Muscle layer of colon (tissue), 2 donors: ENCODE measurements at regions not wholly inside any gene's neighbourhood (a gene's known extent, or its start where the extent isn't known, plus 50 kb on each side); places are given as distances from the start of the nearest gene placed in this dataset.

Source experiments
- H3K27ac ChIP-seq: one replicate; pipeline ENCODE4 v1.7.0; 2013; ENCODE audit warnings: low read depth, mild to moderate bottlenecking, low read length, moderate library complexity
- H3K27me3 ChIP-seq, 2 donors: one replicate each; pipeline ENCODE4 v1.7.0; 2013; ENCODE audit warnings: low read length in 2 of 2, mild to moderate bottlenecking in 2 of 2; ENCODE audit not compliant: insufficient read depth in 2 of 2, control insufficient read depth in 1 of 2
- H3K36me3 ChIP-seq: one replicate; pipeline ENCODE4 v1.7.0; 2013; ENCODE audit warnings: mild to moderate bottlenecking, low read length; ENCODE audit not compliant: insufficient read depth
- H3K4me1 ChIP-seq: one replicate; pipeline ENCODE4 v1.7.0; 2013; ENCODE audit warnings: mild to moderate bottlenecking, low read length; ENCODE audit not compliant: insufficient read depth
- H3K4me3 ChIP-seq, 2 donors: one replicate each; pipeline ENCODE4 v1.7.0; 2013; ENCODE audit warnings: low read length in 2 of 2, low read depth in 1 of 2, mild to moderate bottlenecking in 1 of 2, moderate library complexity in 1 of 2
- H3K9ac ChIP-seq: one replicate; pipeline ENCODE4 v1.7.0; 2013; ENCODE audit warnings: low read length
- H3K9me3 ChIP-seq: one replicate; pipeline ENCODE4 v1.7.0; 2013; ENCODE audit warnings: mild to moderate bottlenecking, low read length
- donor health status: abdominal sarcoma.
- donor health status: Adenocarcinoma of cecum.

- H3K4me1 ChIP-seq, result no peaks in the 10 kb centered on the region
- H3K9me3 ChIP-seq, result no peaks in the 10 kb centered on the region
- no peak overlapping the region for H3K4me3 ChIP-seq
- no peak overlapping the region for H3K9ac ChIP-seq
- no peaks in the 10 kb centered on the region for H3K36me3 ChIP-seq
- H3K27ac ChIP-seq, result no peak overlapping the region
- no peaks in the 10 kb centered on the region for H3K27me3 ChIP-seq
Observed at GRCh38 chr6:100175814-100176310, 181.8 kb upstream of the MCHR2 start.

DNA sequence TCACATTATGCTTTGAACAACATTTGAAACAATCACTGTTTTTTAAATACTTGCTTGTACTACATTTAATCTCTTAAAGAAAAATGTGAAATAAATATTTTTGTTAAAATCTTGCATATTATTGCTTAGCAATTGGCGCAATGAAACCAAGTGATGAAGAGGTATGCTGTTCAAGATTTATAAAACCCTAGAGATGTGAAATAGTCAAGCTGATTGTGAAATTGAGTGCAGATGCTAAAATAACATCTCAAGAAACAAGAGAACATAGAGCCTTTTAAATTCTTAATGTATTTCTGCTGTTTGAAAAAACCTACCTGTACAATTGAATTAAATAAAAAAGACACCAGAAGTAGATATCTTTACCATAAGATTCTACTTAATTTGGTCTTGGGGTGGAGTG lies 179.2 kb upstream of the MCHR2 start:
- Histone ChIP-seq H3K36me3 (no peaks in the 10 kb centered on the region), H3K9me3 (no peaks in the 10 kb centered on the region), H3K4me1 (no peaks in the 10 kb centered on the region), H3K4me3 (no peak overlapping the region), H3K27me3 (no peaks in the 10 kb centered on the region), H3K27ac (no peak overlapping the region), H3K9ac (no peak overlapping the region)

- no peak overlapping the region for H3K9ac ChIP-seq
- H3K27ac ChIP-seq, result no peak overlapping the region
- no peaks in the 10 kb centered on the region for H3K4me1 ChIP-seq
- H3K4me3 ChIP-seq, result no peak overlapping the region
- no peaks in the 10 kb centered on the region for H3K27me3 ChIP-seq
- H3K36me3 ChIP-seq, result no peaks in the 10 kb centered on the region
- no peaks in the 10 kb centered on the region for H3K9me3 ChIP-seq
Observed at GRCh38 chr6:100172322-100172713, 178.3 kb upstream of the MCHR2 start.

- H3K27me3 ChIP-seq, result no peaks in the 10 kb centered on the region
- H3K9ac ChIP-seq, result no peak overlapping the region
- no peaks in the 10 kb centered on the region for H3K9me3 ChIP-seq
- H3K4me1 ChIP-seq, result no peaks in the 10 kb centered on the region
- H3K36me3 ChIP-seq, result no peaks in the 10 kb centered on the region
- no peak overlapping the region for H3K4me3 ChIP-seq
- no peak overlapping the region for H3K27ac ChIP-seq
Observed at GRCh38 chr6:100171533-100172321, 177.7 kb upstream of the MCHR2 start.

- Histone ChIP-seq H3K9ac (no peak overlapping the region), H3K36me3 (no peaks in the 10 kb centered on the region), H3K27me3 (no peaks in the 10 kb centered on the region), H3K27ac (no peak overlapping the region), H3K9me3 (no peaks in the 10 kb centered on the region), H3K4me3 (no peak overlapping the region), H3K4me1 (no peaks in the 10 kb centered on the region)
Observed at GRCh38 chr6:100168148-100168547, 174.1 kb upstream of the MCHR2 start.

GRCh38 chr6:100167585-100167984 lies 173.6 kb upstream of the MCHR2 start:
- H3K27ac ChIP-seq, result no peak overlapping the region
- H3K27me3 ChIP-seq, result no peaks in the 10 kb centered on the region

DNA sequence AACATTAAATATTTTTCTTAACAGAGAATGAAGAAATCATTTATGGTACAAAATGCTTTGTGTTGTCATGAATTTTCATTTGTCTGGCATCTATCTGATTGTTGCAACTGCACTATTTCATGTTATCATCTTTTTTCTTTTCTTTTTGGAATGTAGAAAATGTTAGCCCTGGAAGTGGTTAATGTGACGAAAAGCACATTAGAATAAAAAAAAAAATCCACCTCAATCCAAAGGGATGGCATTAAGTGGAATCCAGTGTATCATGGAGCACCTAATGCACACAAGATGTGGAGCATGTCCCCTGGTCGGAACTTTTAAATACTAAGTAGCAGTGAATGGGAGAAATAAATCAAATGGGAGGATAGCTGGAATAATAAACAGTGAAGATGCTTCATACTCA lies 172.9 kb upstream of the MCHR2 start:
- Histone ChIP-seq H3K36me3 (no peaks in the 10 kb centered on the region), H3K4me3 (no peak overlapping the region), H3K27ac (no peak overlapping the region), H3K9me3 (no peaks in the 10 kb centered on the region), H3K27me3 (no peaks in the 10 kb centered on the region), H3K4me1 (no peaks in the 10 kb centered on the region), H3K9ac (no peak overlapping the region)

More at GRCh38 chr6:100167585-100167984, 173.6 kb upstream of the MCHR2 start:
- H3K9ac ChIP-seq, result no peak overlapping the region
- H3K36me3 ChIP-seq, result no peaks in the 10 kb centered on the region
- H3K9me3 ChIP-seq, result no peaks in the 10 kb centered on the region
- no peak overlapping the region for H3K4me3 ChIP-seq
- H3K4me1 ChIP-seq, result no peaks in the 10 kb centered on the region

DNA sequence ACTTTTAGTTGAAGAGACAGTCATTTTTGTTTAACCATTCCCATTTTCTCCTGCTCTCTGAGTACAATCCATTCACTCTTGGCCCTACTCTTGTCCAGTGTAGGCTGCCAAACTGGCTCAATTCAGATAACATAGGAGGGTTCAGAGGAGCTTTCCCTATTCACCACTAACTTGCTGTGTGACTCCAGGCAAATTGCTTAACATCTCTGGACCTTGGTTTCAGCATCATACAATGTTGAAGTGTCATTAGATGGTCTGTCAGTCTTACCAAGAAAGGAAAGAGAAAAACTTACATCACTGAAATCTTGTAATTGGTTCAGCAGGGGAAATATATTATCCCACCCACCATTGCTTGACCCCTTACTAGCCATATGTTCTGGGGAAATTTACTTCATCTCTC lies 171.4 kb upstream of the MCHR2 start:
- H3K9ac ChIP-seq, result no peak overlapping the region
- H3K27me3 ChIP-seq, result no peaks in the 10 kb centered on the region
- H3K36me3 ChIP-seq, result no peaks in the 10 kb centered on the region
- no peaks in the 10 kb centered on the region for H3K4me1 ChIP-seq
- H3K4me3 ChIP-seq, result no peak overlapping the region
- no peaks in the 10 kb centered on the region for H3K9me3 ChIP-seq
- no peak overlapping the region for H3K27ac ChIP-seq

- no peaks in the 10 kb centered on the region for H3K9me3 ChIP-seq
- no peaks in the 10 kb centered on the region for H3K4me1 ChIP-seq
- no peak overlapping the region for H3K9ac ChIP-seq
- H3K36me3 ChIP-seq, result no peaks in the 10 kb centered on the region
- H3K27me3 ChIP-seq, result no peaks in the 10 kb centered on the region
- H3K4me3 ChIP-seq, result no peak overlapping the region
- H3K27ac ChIP-seq, result no peak overlapping the region
Observed at GRCh38 chr6:100163035-100163434, 169.0 kb upstream of the MCHR2 start.

DNA sequence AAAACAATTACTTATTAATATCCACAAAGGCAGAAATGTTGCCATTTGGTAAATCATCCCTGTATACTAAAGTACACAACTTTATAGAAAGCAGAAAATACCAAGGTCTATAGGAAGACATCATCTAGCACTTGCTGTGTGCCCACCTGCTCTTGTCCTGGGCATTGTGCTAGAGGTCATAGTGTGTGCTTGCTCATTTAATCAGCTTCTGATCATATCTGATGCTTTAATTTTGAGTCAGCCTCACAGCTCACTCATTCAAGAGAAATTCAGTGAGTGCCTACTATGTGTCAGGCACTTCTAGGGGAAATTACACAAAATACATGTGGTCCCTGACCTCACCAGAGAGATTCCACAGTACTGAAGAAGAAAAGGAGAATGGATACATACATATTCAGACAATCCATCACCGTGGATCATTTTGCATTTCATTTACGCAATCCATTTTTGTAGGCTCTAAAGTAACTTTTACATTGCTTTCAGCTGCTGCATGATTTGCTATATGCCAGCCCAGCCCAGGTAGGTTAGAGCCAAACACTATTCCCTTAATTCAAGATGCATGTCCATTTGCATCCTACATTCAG lies 167.9 kb upstream of the MCHR2 start:
- Histone ChIP-seq H3K27me3 (no peaks in the 10 kb centered on the region), H3K9me3 (no peaks in the 10 kb centered on the region), H3K4me1 (no peaks in the 10 kb centered on the region), H3K36me3 (no peaks in the 10 kb centered on the region), H3K27ac (no peak overlapping the region), H3K4me3 (no peak overlapping the region), H3K9ac (no peak overlapping the region)

DNA sequence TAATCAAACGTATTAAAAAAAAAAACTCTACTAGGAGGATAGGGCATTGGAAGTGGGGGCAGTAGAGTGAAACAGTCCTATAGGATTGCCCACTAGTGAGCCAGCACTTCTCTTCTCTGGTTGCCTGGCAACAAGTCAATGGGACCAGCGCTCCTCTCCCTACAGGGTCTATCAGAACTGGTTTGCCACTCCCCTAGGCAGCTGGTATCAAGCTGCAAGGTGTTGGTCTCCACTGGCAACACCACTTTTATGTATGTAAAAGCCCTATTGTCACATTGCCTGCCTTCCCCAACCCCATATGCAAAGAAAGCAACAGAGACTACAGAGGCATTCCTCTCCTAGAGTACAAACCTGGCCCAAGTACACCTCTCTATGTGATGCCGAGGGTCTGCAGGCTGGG lies 166.9 kb upstream of the MCHR2 start:
- Histone ChIP-seq H3K4me1 (no peaks in the 10 kb centered on the region), H3K9ac (no peak overlapping the region), H3K27me3 (no peaks in the 10 kb centered on the region), H3K4me3 (no peak overlapping the region), H3K36me3 (no peaks in the 10 kb centered on the region), H3K27ac (no peak overlapping the region), H3K9me3 (no peaks in the 10 kb centered on the region)

DNA sequence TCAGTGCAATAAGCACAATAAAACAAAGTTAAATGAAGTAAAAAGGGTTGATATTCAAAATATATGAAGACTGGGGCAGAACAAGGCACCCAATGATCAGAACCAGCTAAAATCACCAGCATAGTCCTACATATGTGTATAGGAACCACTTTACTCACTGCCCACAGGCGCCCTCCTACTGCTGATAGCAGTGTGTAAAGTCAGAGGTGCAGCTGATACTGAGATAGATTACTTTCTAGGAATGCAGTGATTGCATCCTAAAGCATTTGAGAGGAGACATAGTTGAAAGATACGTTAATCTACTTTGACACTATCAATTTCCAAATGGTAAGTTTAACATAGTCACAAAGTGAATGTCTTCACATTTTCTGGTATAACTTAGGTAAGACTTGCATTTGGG lies 161.1 kb upstream of the MCHR2 start:
- Histone ChIP-seq H3K27me3 (no peaks in the 10 kb centered on the region), H3K27ac (no peak overlapping the region), H3K9ac (no peak overlapping the region), H3K36me3 (no peaks in the 10 kb centered on the region), H3K4me3 (no peak overlapping the region), H3K9me3 (no peaks in the 10 kb centered on the region), H3K4me1 (no peaks in the 10 kb centered on the region)
